ENCODE measurements at regions not wholly inside any gene's neighbourhood (a gene's known extent, or its start where the extent isn't known, plus 50 kb on each side); places are given as distances from the start of the nearest gene placed in this dataset.

GRCh38 chr10:15439341-15439842 lies 68.3 kb upstream of the FAM171A1 start:
- H3K4me1 ChIP-seq (ENCODE audit: insufficient read depth, poor library complexity, severe bottlenecking): no peaks in the 10 kb centered on the region
- H3K27ac ChIP-seq (ENCODE audit: poor library complexity, severe bottlenecking): no peak overlapping the region
- H3K4me3 ChIP-seq (ENCODE audit: severe bottlenecking): no peak overlapping the region
- peak; percentile 16 for TF ChIP-seq CTCF (IDR thresholded peaks at IDR 0.05; ENCODE audit: poor library complexity, severe bottlenecking)
- H3K9me3 ChIP-seq (ENCODE audit: severe bottlenecking): no peaks in the 10 kb centered on the region
- DNase-seq (ENCODE audit: low spot score): no peak
- ATAC-seq (ENCODE audit: low read depth): peak; percentile 26; the same call in 1 of the 3 replicates
- H3K36me3 ChIP-seq (ENCODE audit: low read depth): no peaks in the 10 kb centered on the region
- H3K27me3 ChIP-seq (ENCODE audit: insufficient read depth, poor library complexity, severe bottlenecking): no peaks in the 10 kb centered on the region

- DNase-seq (ENCODE audit: low spot score) (no peak), ATAC-seq (ENCODE audit: low read depth) (peak; percentile 86)
- Histone ChIP-seq H3K4me1 (ENCODE audit: insufficient read depth, poor library complexity, severe bottlenecking) (no peaks in the 10 kb centered on the region), H3K4me3 (ENCODE audit: severe bottlenecking) (no peak overlapping the region), H3K27me3 (ENCODE audit: insufficient read depth, poor library complexity, severe bottlenecking) (no peaks in the 10 kb centered on the region), H3K36me3 (ENCODE audit: low read depth) (no peaks in the 10 kb centered on the region), H3K27ac (ENCODE audit: poor library complexity, severe bottlenecking) (no peak overlapping the region), H3K9me3 (ENCODE audit: severe bottlenecking) (no peaks in the 10 kb centered on the region)
- no peak for TF ChIP-seq CTCF (IDR thresholded peaks at IDR 0.05; ENCODE audit: poor library complexity, severe bottlenecking)
These were observed 65.6 kb upstream of the FAM171A1 start for GRCh38 chr10:15436696-15437095.

GRCh38 chr10:15433850-15434537 lies 62.9 kb upstream of the FAM171A1 start:
- DNase-seq (ENCODE audit: low spot score) (no peak), ATAC-seq (ENCODE audit: low read depth) (0 out of 3 replicates have a peak, but pooled peaks have one; percentile 53)
- no peaks in the 10 kb centered on the region for H3K27me3 ChIP-seq (ENCODE audit: insufficient read depth, poor library complexity, severe bottlenecking)
- peak overlapping the region; percentile 26 for H3K4me3 ChIP-seq (ENCODE audit: severe bottlenecking)
- TF ChIP-seq CTCF (IDR thresholded peaks at IDR 0.05; ENCODE audit: poor library complexity, severe bottlenecking): peak; percentile 77
- H3K4me1 ChIP-seq (ENCODE audit: insufficient read depth, poor library complexity, severe bottlenecking): no peaks in the 10 kb centered on the region
- H3K27ac ChIP-seq (ENCODE audit: poor library complexity, severe bottlenecking): no peak overlapping the region
- no peaks in the 10 kb centered on the region for H3K36me3 ChIP-seq (ENCODE audit: low read depth)
- H3K9me3 ChIP-seq (ENCODE audit: severe bottlenecking): no peaks in the 10 kb centered on the region

- Histone ChIP-seq H3K27ac (ENCODE audit: poor library complexity, severe bottlenecking) (no peak overlapping the region), H3K36me3 (ENCODE audit: low read depth) (no peaks in the 10 kb centered on the region), H3K9me3 (ENCODE audit: severe bottlenecking) (no peaks in the 10 kb centered on the region), H3K27me3 (ENCODE audit: insufficient read depth, poor library complexity, severe bottlenecking) (no peaks in the 10 kb centered on the region), H3K4me3 (ENCODE audit: severe bottlenecking) (no peak overlapping the region), H3K4me1 (ENCODE audit: insufficient read depth, poor library complexity, severe bottlenecking) (no peaks in the 10 kb centered on the region)
- DNase-seq (ENCODE audit: low spot score) (no peak), ATAC-seq (ENCODE audit: low read depth) (no peak)
- TF ChIP-seq CTCF (IDR thresholded peaks at IDR 0.05; ENCODE audit: poor library complexity, severe bottlenecking): no peak
These were observed 61.2 kb upstream of the FAM171A1 start for GRCh38 chr10:15432266-15432665.

Data from RWPE2 (cell line).